GM12865 (cell line): ENCODE measurements at regions not wholly inside any gene's neighbourhood (a gene's known extent, or its start where the extent isn't known, plus 50 kb on each side); places are given as distances from the start of the nearest gene placed in this dataset.

ENCODE experiments used
- DNase-seq: peaks from one replicate; pipeline ENCODE4 v3.0.0; 2010; ENCODE audit warnings: low read depth
- H3K4me3 ChIP-seq: 2 replicates; pipeline ENCODE4 v1.5.1; 2011; ENCODE audit warnings: mild to moderate bottlenecking, low read depth, low read length, control low read depth
- CTCF ChIP-seq: IDR thresholded peaks from 2 replicates; pipeline ENCODE4 v1.5.1; 2011; ENCODE audit warnings: low read length, control low read depth, low read depth, inconsistent platforms; ENCODE audit not compliant: insufficient read depth; ENCODE audit errors: missing control alignments

DNA sequence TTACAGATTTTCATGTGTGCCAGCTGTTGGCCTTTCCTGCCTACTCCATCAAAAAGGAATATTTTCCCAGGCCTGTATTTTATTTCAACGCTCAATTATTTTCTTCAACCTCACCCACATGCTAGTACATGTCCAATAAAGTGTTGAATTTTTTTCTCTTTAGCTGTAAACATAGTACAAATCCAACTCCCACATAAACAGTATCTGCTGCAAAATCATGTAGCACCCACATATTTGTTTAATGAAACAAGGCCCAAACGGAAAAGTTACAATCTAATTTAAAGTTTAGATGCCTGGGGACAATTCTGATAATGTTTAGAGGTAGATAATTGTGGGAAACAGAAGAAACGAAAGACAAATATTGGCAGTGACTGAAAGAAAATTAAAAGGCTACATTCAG is 275.4 kb upstream of the ACVR2A start:
- TF ChIP-seq CTCF = no peak
- no peak for DNase-seq
- H3K4me3 ChIP-seq = no peak overlapping the region

DNA sequence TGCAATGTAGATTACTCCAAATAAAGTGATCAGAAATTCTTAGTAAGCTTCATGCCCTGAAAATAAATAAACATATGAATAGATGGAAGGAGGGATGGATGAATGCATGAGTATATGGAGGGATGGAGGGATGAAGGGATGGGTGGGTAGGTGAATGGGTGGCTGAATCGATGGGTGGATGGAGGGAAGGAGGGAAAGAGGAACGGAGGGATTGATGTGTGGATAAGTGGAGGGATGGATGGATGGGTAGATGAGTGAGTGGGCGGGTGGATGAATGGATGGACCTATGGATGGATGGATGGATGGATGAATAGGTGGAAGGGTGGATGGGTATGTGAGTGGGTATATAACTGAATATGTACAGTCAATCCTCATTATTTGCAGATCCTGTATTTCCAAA is 276.7 kb upstream of the ACVR2A start:
- no peak for DNase-seq
- TF ChIP-seq CTCF = no peak
- H3K4me3 ChIP-seq = no peak overlapping the region

- no peak overlapping the region for H3K4me3 ChIP-seq
- TF ChIP-seq CTCF = no peak
- DNase-seq = no peak
Measured at GRCh38 chr2:147567136-147567535, 277.7 kb upstream of the ACVR2A start.

DNA sequence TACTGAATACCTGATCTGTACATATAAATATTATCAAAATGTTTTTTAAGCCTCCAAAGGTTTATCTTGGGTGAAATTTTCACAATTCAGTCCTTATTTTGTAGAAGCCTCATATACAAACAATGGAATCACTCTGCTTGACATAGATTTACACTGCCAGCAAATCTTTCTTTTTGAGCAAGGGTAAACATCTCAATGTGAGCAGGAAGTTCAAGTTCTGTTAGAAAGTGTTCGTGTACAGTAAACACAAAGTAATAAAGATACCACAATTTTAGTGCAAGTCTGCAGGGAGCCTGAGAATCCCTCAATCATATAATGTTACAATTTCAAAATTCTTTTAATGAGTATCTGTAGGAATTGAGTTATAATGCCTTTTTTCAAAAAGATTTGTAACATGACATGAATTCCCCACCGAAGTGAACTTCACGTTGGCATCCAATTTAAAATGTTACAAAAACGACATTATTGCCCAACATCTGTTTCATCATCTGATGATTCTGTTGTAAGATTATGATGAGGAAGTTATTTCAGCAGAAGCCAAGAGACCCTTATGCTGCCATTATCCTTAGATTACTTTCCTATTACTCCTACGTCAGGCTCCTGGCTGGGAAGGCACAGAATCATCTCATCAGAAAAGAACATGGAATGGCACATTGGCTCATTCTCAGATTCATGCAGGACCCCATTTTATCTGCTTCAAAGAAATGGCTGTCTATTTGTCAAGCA is 283.9 kb upstream of the ACVR2A start:
- no peak for TF ChIP-seq CTCF

GRCh38 chr2:147559070-147559725 is 285.6 kb upstream of the ACVR2A start:
- DNase-seq = no peak
- H3K4me3 ChIP-seq = no peak overlapping the region
- TF ChIP-seq CTCF = no peak

More for the DNA sequence above, 283.9 kb upstream of the ACVR2A start:
- DNase-seq = no peak
- H3K4me3 ChIP-seq = no peak overlapping the region

- DNase-seq = peak; percentile 6
- no peak for TF ChIP-seq CTCF
- no peak overlapping the region for H3K4me3 ChIP-seq
Measured at GRCh38 chr2:147558620-147559019, 286.2 kb upstream of the ACVR2A start.
